Cardiac muscle cell (in vitro differentiated cells and primary cell): ENCODE measurements at regions not wholly inside any gene's neighbourhood (a gene's known extent, or its start where the extent isn't known, plus 50 kb on each side); places are given as distances from the start of the nearest gene placed in this dataset.

Experiments used
- DNase-seq, 2 donors: peaks; one replicate each; pipeline versions ENCODE4 v3.0.0 to v3.0.0-alpha.2; 2010 to 2017; ENCODE audit warnings: low read depth in 1 of 2, low spot score in 1 of 2
- H3K27ac ChIP-seq: fragments of 200-600 bp; sonication (generic); 2 replicates; pipeline ENCODE4 v1.5.1; 2016
- H3K27me3 ChIP-seq: fragments of 200-600 bp; sonication (generic); 2 replicates; pipeline ENCODE4 v1.6.0; 2016; ENCODE audit warnings: control low read depth
- H3K36me3 ChIP-seq: fragments of 200-600 bp; sonication (generic); 2 replicates; pipeline ENCODE4 v1.5.1; 2016; ENCODE audit warnings: control low read depth
- H3K4me1 ChIP-seq: fragments of 200-600 bp; sonication (generic); 2 replicates; pipeline ENCODE4 v1.8.1; 2017; ENCODE audit warnings: low read depth, mild to moderate bottlenecking, mixed run types
- H3K4me3 ChIP-seq: fragments of 200-600 bp; sonication (generic); 2 replicates; pipeline ENCODE4 v1.5.1; 2016; ENCODE audit warnings: mild to moderate bottlenecking
- H3K9me3 ChIP-seq: fragments of 200-600 bp; sonication (generic); 2 replicates; pipeline ENCODE4 v1.5.1; 2017; ENCODE audit warnings: low read depth, mild to moderate bottlenecking, control low read depth
- TF ChIP-seq, protein P1 (sequence below): IDR thresholded peaks from 2 replicates; pipeline ENCODE4 v1.5.1; 2012; ENCODE audit warnings: low read depth, mild to moderate bottlenecking, low read length

GRCh38 chr3:124397088-124397487 lies 333.2 kb upstream of the UMPS start:
- no peaks in the 10 kb centered on the region for H3K4me1 ChIP-seq
- H3K27me3 ChIP-seq: no peaks in the 10 kb centered on the region
- TF ChIP-seq, protein P1, sequence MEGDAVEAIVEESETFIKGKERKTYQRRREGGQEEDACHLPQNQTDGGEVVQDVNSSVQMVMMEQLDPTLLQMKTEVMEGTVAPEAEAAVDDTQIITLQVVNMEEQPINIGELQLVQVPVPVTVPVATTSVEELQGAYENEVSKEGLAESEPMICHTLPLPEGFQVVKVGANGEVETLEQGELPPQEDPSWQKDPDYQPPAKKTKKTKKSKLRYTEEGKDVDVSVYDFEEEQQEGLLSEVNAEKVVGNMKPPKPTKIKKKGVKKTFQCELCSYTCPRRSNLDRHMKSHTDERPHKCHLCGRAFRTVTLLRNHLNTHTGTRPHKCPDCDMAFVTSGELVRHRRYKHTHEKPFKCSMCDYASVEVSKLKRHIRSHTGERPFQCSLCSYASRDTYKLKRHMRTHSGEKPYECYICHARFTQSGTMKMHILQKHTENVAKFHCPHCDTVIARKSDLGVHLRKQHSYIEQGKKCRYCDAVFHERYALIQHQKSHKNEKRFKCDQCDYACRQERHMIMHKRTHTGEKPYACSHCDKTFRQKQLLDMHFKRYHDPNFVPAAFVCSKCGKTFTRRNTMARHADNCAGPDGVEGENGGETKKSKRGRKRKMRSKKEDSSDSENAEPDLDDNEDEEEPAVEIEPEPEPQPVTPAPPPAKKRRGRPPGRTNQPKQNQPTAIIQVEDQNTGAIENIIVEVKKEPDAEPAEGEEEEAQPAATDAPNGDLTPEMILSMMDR: no peak
- H3K9me3 ChIP-seq: no peaks in the 10 kb centered on the region
- no peak for DNase-seq
- no peak overlapping the region for H3K27ac ChIP-seq
- no peak overlapping the region for H3K4me3 ChIP-seq
- no peaks in the 10 kb centered on the region for H3K36me3 ChIP-seq

DNA sequence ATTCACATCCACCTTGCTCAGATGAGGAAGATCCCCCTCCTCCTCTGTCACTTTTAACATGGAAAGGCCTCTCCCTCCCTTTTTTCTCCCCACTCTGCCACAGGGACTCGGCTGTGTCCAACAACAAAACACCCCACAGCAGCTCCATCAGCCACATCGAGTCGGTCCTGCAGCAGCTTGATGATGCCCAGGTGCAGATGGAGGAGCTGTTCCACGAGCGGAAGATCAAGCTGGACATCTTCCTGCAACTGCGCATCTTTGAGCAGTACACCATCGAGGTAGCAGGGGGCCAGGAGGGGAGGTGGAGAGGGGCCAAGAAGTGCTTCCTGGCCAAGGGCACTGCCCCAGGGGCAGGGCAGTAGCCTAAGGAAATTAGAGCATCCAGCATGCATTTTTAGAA lies 331.7 kb upstream of the UMPS start:
- no peaks in the 10 kb centered on the region for H3K36me3 ChIP-seq
- TF ChIP-seq, protein P1: no peak
- no peak for DNase-seq
- H3K9me3 ChIP-seq: no peaks in the 10 kb centered on the region
- H3K27ac ChIP-seq: no peak overlapping the region
- H3K4me3 ChIP-seq: no peak overlapping the region
- H3K4me1 ChIP-seq: no peaks in the 10 kb centered on the region
- no peaks in the 10 kb centered on the region for H3K27me3 ChIP-seq

GRCh38 chr3:124401843-124402242 lies 328.4 kb upstream of the UMPS start:
- TF ChIP-seq, protein P1: no peak
- H3K27me3 ChIP-seq: no peaks in the 10 kb centered on the region
- H3K27ac ChIP-seq: peak overlapping the region; percentile 7
- peak; percentile 12 to 35 for DNase-seq
- H3K36me3 ChIP-seq: no peaks in the 10 kb centered on the region
- no peaks in the 10 kb centered on the region for H3K9me3 ChIP-seq
- H3K4me1 ChIP-seq: no peaks in the 10 kb centered on the region
- no peak overlapping the region for H3K4me3 ChIP-seq

GRCh38 chr3:124402791-124403190 lies 327.5 kb upstream of the UMPS start:
- Histone ChIP-seq H3K4me1 (no peaks in the 10 kb centered on the region), H3K27ac (no peak overlapping the region), H3K9me3 (no peaks in the 10 kb centered on the region), H3K4me3 (no peak overlapping the region), H3K36me3 (no peaks in the 10 kb centered on the region), H3K27me3 (no peaks in the 10 kb centered on the region)
- TF ChIP-seq, protein P1: no peak
- DNase-seq: no peak

- no peaks in the 10 kb centered on the region for H3K9me3 ChIP-seq
- no peaks in the 10 kb centered on the region for H3K36me3 ChIP-seq
- DNase-seq: no peak
- no peaks in the 10 kb centered on the region for H3K4me1 ChIP-seq
- H3K27ac ChIP-seq: no peak overlapping the region
- H3K4me3 ChIP-seq: no peak overlapping the region
- no peaks in the 10 kb centered on the region for H3K27me3 ChIP-seq
- TF ChIP-seq, protein P1: no peak
Measured at GRCh38 chr3:124404621-124405020, 325.6 kb upstream of the UMPS start.

GRCh38 chr3:124407260-124407659 lies 323.0 kb upstream of the UMPS start:
- H3K27ac ChIP-seq: no peak overlapping the region

More at GRCh38 chr3:124407260-124407659, 323.0 kb upstream of the UMPS start:
- TF ChIP-seq, protein P1: no peak
- no peak for DNase-seq
- no peaks in the 10 kb centered on the region for H3K4me1 ChIP-seq
- H3K36me3 ChIP-seq: no peaks in the 10 kb centered on the region
- H3K9me3 ChIP-seq: no peaks in the 10 kb centered on the region
- no peak overlapping the region for H3K4me3 ChIP-seq
- H3K27me3 ChIP-seq: no peaks in the 10 kb centered on the region
